ENCODE measurements at regions not wholly inside any gene's neighbourhood (a gene's known extent, or its start where the extent isn't known, plus 50 kb on each side); places are given as distances from the start of the nearest gene placed in this dataset.

DNA sequence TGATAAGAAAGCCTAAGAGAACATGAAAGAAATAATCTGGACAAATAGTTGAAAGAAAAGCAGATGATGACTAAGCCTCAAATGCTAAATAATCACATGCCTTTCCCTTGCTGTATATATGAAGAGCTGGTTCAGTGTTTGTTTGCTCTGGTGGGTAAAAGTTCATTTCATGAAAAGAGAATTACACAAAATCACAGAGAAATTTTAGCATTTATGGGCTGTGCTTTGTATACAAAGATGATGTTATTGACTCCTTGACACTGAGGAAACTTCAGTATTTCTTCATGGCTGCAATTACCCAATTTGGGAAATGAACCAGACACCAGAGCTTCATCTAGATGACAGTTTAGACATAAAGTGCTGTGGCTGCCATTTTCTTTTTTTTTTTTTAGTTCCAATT lies 527.2 kb downstream of the NR2F1-AS1 start:
- ATAC-seq (no peak), DNase-seq (no peak)
- H3K9me3 Mint-ChIP-seq = peaks cover 6 to 10% of the 10 kb centered on the region in 2 donors
- no peaks in the 10 kb centered on the region for H3K4me1 ChIP-seq (ENCODE audit: control insufficient read depth, insufficient read depth, low read length)
- H3K27me3 Mint-ChIP-seq (ENCODE audit: low read depth in 2 of 2) = no peaks in the 10 kb centered on the region
- H3K27ac Mint-ChIP-seq = no peak overlapping the region
- no peaks in the 10 kb centered on the region for H3K27me3 ChIP-seq (ENCODE audit: control insufficient read depth, insufficient read depth, low read length)
- no peaks in the 10 kb centered on the region for H3K9me3 ChIP-seq (ENCODE audit: control insufficient read depth, insufficient read depth, low read length)
- H3K4me1 Mint-ChIP-seq = no peaks in the 10 kb centered on the region
- no peak overlapping the region for H3K4me3 Mint-ChIP-seq
- no peaks in the 10 kb centered on the region for H3K36me3 ChIP-seq (ENCODE audit: control insufficient read depth, insufficient read depth, low read length)
- intact Hi-C loops (cut with micrococcal nuclease) = no loop called here
- no peaks in the 10 kb centered on the region for H3K36me3 Mint-ChIP-seq
- H3K4me3 ChIP-seq (ENCODE audit: low read length) = no peak overlapping the region
- no peak overlapping the region for H3K27ac ChIP-seq (ENCODE audit: low read length)
- TF ChIP-seq, protein P1, sequence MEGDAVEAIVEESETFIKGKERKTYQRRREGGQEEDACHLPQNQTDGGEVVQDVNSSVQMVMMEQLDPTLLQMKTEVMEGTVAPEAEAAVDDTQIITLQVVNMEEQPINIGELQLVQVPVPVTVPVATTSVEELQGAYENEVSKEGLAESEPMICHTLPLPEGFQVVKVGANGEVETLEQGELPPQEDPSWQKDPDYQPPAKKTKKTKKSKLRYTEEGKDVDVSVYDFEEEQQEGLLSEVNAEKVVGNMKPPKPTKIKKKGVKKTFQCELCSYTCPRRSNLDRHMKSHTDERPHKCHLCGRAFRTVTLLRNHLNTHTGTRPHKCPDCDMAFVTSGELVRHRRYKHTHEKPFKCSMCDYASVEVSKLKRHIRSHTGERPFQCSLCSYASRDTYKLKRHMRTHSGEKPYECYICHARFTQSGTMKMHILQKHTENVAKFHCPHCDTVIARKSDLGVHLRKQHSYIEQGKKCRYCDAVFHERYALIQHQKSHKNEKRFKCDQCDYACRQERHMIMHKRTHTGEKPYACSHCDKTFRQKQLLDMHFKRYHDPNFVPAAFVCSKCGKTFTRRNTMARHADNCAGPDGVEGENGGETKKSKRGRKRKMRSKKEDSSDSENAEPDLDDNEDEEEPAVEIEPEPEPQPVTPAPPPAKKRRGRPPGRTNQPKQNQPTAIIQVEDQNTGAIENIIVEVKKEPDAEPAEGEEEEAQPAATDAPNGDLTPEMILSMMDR (IDR thresholded peaks at IDR 0.05) = no peak

DNA sequence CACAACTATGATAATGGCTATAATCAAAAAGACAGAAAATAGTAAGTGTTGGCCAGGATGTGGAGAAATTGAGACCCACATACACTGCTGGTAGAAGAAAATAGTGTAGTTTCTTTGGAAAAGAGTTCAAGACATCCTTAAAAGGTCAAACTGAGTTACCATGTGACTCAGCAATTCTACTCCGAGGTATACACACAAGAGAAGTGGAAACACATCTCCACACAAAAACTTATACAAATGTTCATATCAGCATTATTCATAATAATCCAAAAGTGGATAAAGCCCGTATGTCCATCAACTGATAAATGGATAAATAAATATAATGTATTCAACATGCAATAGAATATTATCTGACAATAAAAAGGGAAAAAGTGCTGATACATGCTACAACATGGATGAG lies 532.2 kb downstream of the NR2F1-AS1 start:
- Histone ChIP-seq H3K36me3 (ENCODE audit: control insufficient read depth, insufficient read depth, low read length) (no peaks in the 10 kb centered on the region), H3K27me3 (ENCODE audit: control insufficient read depth, insufficient read depth, low read length) (no peaks in the 10 kb centered on the region), H3K4me3 (ENCODE audit: low read length) (no peak overlapping the region), H3K9me3 (ENCODE audit: control insufficient read depth, insufficient read depth, low read length) (no peaks in the 10 kb centered on the region), H3K27ac (ENCODE audit: low read length) (no peak overlapping the region), H3K4me1 (ENCODE audit: control insufficient read depth, insufficient read depth, low read length) (no peaks in the 10 kb centered on the region)
- intact Hi-C loops (cut with micrococcal nuclease) = no loop called here
- no peaks in the 10 kb centered on the region for H3K27me3 Mint-ChIP-seq (ENCODE audit: low read depth in 2 of 2)
- DNase-seq = no peak
- no peak overlapping the region for H3K27ac Mint-ChIP-seq
- H3K4me3 Mint-ChIP-seq = no peak overlapping the region
- TF ChIP-seq, protein P1 (IDR thresholded peaks at IDR 0.05) = no peak
- H3K9me3 Mint-ChIP-seq = peaks cover 0 to 2% of the 10 kb centered on the region in 2 donors
- no peaks in the 10 kb centered on the region for H3K4me1 Mint-ChIP-seq
- WGBS (ENCODE audit: insufficient coverage) = 88% methylated on average over 1 of the region's 2 CpGs
- no peak for ATAC-seq
- H3K36me3 Mint-ChIP-seq = no peaks in the 10 kb centered on the region

DNA sequence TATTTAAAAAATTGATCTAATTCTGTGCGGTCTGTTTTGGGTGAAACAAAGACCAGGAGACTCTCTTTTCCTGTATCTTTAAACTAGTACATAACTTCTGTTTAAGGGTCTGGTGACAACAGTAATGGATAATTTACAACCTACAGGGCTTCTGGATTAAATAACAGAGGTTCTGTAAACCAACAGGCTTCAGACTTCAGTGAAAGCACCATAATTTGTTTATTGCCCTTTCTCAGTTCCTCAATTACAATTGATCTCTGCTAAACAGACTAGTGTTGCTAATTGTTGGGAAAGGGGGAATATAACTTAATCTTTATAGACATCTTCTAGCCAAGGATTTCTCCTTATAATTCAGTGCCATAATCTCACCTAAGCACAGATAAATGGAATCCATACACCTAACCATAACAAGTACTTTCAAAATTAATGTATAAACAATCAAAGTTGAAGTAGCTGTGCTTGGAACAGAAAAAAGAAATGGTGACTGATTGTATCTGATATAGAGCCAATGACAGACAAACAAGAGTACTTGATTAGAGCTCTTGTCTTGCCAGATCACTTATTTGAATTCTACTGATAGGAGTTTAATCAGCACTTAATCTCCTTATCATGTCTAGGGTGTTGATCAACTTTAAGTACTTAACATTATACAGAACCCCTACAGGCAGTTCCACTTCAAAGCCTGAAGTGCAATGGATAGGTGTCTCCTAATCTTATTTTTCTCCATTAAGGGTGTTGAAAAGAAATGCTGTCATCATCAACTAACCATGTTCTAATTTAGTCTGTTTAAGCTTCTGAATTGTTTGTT lies 536.0 kb downstream of the NR2F1-AS1 start:
- H3K27ac ChIP-seq (ENCODE audit: low read length) = no peak overlapping the region
- Mint-ChIP-seq H3K9me3 (peaks cover 2% of the 10 kb centered on the region in 2 donors), H3K27ac (no peak overlapping the region)

More for the DNA sequence above, 536.0 kb downstream of the NR2F1-AS1 start:
- no peaks in the 10 kb centered on the region for H3K4me1 Mint-ChIP-seq
- H3K27me3 ChIP-seq (ENCODE audit: control insufficient read depth, insufficient read depth, low read length) = no peaks in the 10 kb centered on the region
- H3K4me3 ChIP-seq (ENCODE audit: low read length) = no peak overlapping the region
- no peaks in the 10 kb centered on the region for H3K36me3 ChIP-seq (ENCODE audit: control insufficient read depth, insufficient read depth, low read length)
- H3K36me3 Mint-ChIP-seq = no peaks in the 10 kb centered on the region
- H3K9me3 ChIP-seq (ENCODE audit: control insufficient read depth, insufficient read depth, low read length) = no peaks in the 10 kb centered on the region
- DNase-seq (no peak), ATAC-seq (no peak)
- no peak overlapping the region for H3K4me3 Mint-ChIP-seq
- TF ChIP-seq, protein P1 (IDR thresholded peaks at IDR 0.05) = no peak
- intact Hi-C loops (cut with micrococcal nuclease) = no loop called here
- no CpG with 5 or more reads among the region's 1 CpG for WGBS (ENCODE audit: insufficient coverage)
- H3K27me3 Mint-ChIP-seq (ENCODE audit: low read depth in 2 of 2) = no peaks in the 10 kb centered on the region
- no peaks in the 10 kb centered on the region for H3K4me1 ChIP-seq (ENCODE audit: control insufficient read depth, insufficient read depth, low read length)
